ENCODE measurements at regions not wholly inside any gene's neighbourhood (a gene's known extent, or its start where the extent isn't known, plus 50 kb on each side); places are given as distances from the start of the nearest gene placed in this dataset.

- BruUV-seq (replicated peaks): no TSS peak
- Mint-ChIP-seq H3K36me3 (ENCODE audit: insufficient read depth, unreplicated experiment) (no peaks in the 10 kb centered on the region), H3K27me3 (ENCODE audit: unreplicated experiment) (no peaks in the 10 kb centered on the region), H3K27ac (ENCODE audit: unreplicated experiment) (no peak overlapping the region), H3K4me1 (ENCODE audit: low read depth, unreplicated experiment) (no peaks in the 10 kb centered on the region), H3K4me3 (ENCODE audit: low read depth, unreplicated experiment) (no peak overlapping the region), H3K9me3 (ENCODE audit: low read depth, unreplicated experiment) (no peaks in the 10 kb centered on the region)
- intact Hi-C loops (cut with micrococcal nuclease; ENCODE audit: unreplicated experiment): no loop called here
- no peak for DNase-seq
- TF ChIP-seq CTCF (IDR thresholded peaks at IDR 0.05; ENCODE audit: unreplicated experiment): no peak
- CTCF ChIA-PET: no interaction called here
These were observed 395.2 kb downstream of the TUSC7 start for GRCh38 chr3:117104792-117105191.

GRCh38 chr3:117105686-117106085 is 396.1 kb downstream of the TUSC7 start:
- no peaks in the 10 kb centered on the region for H3K27me3 Mint-ChIP-seq (ENCODE audit: unreplicated experiment)
- BruUV-seq (replicated peaks): no TSS peak
- intact Hi-C loops (cut with micrococcal nuclease; ENCODE audit: unreplicated experiment): no loop called here
- no peaks in the 10 kb centered on the region for H3K4me1 Mint-ChIP-seq (ENCODE audit: low read depth, unreplicated experiment)
- no peak overlapping the region for H3K27ac Mint-ChIP-seq (ENCODE audit: unreplicated experiment)
- no peak for TF ChIP-seq CTCF (IDR thresholded peaks at IDR 0.05; ENCODE audit: unreplicated experiment)
- H3K9me3 Mint-ChIP-seq (ENCODE audit: low read depth, unreplicated experiment): no peaks in the 10 kb centered on the region
- no peaks in the 10 kb centered on the region for H3K36me3 Mint-ChIP-seq (ENCODE audit: insufficient read depth, unreplicated experiment)
- DNase-seq: no peak
- H3K4me3 Mint-ChIP-seq (ENCODE audit: low read depth, unreplicated experiment): no peak overlapping the region
- CTCF ChIA-PET: no interaction called here

- no peaks in the 10 kb centered on the region for H3K36me3 Mint-ChIP-seq (ENCODE audit: insufficient read depth, unreplicated experiment)
- H3K9me3 Mint-ChIP-seq (ENCODE audit: low read depth, unreplicated experiment): no peaks in the 10 kb centered on the region
- TF ChIP-seq CTCF (IDR thresholded peaks at IDR 0.05; ENCODE audit: unreplicated experiment): no peak
- H3K27ac Mint-ChIP-seq (ENCODE audit: unreplicated experiment): no peak overlapping the region
- CTCF ChIA-PET: interaction anchor here (0.6 kb wide), 1 partner anchor 336 kb away, joined by 4 read pairs; no protein-coding TSS in a partner anchor
- no peaks in the 10 kb centered on the region for H3K4me1 Mint-ChIP-seq (ENCODE audit: low read depth, unreplicated experiment)
- no TSS peak for BruUV-seq (replicated peaks)
- DNase-seq: no peak
- H3K4me3 Mint-ChIP-seq (ENCODE audit: low read depth, unreplicated experiment): no peak overlapping the region
- intact Hi-C loops (cut with micrococcal nuclease; ENCODE audit: unreplicated experiment): no loop called here
- no peaks in the 10 kb centered on the region for H3K27me3 Mint-ChIP-seq (ENCODE audit: unreplicated experiment)
These were observed 396.8 kb downstream of the TUSC7 start for GRCh38 chr3:117106396-117106795.

- TF ChIP-seq CTCF (IDR thresholded peaks at IDR 0.05; ENCODE audit: unreplicated experiment): no peak
These were observed 398.4 kb downstream of the TUSC7 start for GRCh38 chr3:117107946-117108345.

More at GRCh38 chr3:117107946-117108345, 398.4 kb downstream of the TUSC7 start:
- Mint-ChIP-seq H3K4me3 (ENCODE audit: low read depth, unreplicated experiment) (no peak overlapping the region), H3K27ac (ENCODE audit: unreplicated experiment) (no peak overlapping the region), H3K9me3 (ENCODE audit: low read depth, unreplicated experiment) (no peaks in the 10 kb centered on the region), H3K36me3 (ENCODE audit: insufficient read depth, unreplicated experiment) (no peaks in the 10 kb centered on the region), H3K4me1 (ENCODE audit: low read depth, unreplicated experiment) (no peaks in the 10 kb centered on the region), H3K27me3 (ENCODE audit: unreplicated experiment) (no peaks in the 10 kb centered on the region)
- no TSS peak for BruUV-seq (replicated peaks)
- CTCF ChIA-PET: no interaction called here
- intact Hi-C loops (cut with micrococcal nuclease; ENCODE audit: unreplicated experiment): no loop called here
- DNase-seq: no peak
